Stimulated activated naive CD8-positive, alpha-beta T cell treated with anti-CD3 and anti-CD28 coated beads, Interleukin-15, Interleukin-2, amounts not matched to agents 100 U/mL and 50 U/mL, for 24 hours (primary cell): ENCODE measurements at regions not wholly inside any gene's neighbourhood (a gene's known extent, or its start where the extent isn't known, plus 50 kb on each side); places are given as distances from the start of the nearest gene placed in this dataset.

Experiments
- ATAC-seq: fragments of 150-1000 bp; cut with Tn5 transposase; one replicate; pipeline ENCODE4 v1.10.0; 2021
- DNase-seq: peaks from one replicate; pipeline ENCODE4 v3.0.0; 2021

- ATAC-seq (no peak), DNase-seq (no peak)
Measured at GRCh38 chr17:69900101-69900500, 174.9 kb upstream of the KCNJ16 start.

DNA sequence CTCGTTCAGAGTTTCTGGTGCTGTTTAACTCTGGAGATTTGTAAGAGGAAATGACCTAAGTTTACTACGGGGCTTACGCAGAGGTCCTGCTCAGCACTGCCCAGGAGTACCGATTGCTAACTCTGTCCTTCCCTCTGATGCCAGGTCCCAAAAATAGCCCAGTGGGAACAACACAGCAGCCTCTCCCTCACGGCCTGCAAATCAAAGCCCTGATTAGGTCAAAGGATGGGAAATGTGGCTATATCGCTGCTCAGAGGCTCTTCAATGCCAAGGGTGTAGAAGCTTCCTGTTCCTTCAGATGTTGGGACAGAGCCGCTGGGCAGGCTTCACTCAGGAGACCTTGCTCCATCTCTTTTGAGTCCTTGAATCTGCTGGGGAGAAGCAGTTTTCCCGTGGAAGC, 174.2 kb upstream of the KCNJ16 start:
- no peak for ATAC-seq
- no peak for DNase-seq

GRCh38 chr17:69906306-69906705, 168.7 kb upstream of the KCNJ16 start:
- DNase-seq, result no peak
- no peak for ATAC-seq

GRCh38 chr17:69907132-69907847, 167.7 kb upstream of the KCNJ16 start:
- ATAC-seq (no peak), DNase-seq (no peak)

DNA sequence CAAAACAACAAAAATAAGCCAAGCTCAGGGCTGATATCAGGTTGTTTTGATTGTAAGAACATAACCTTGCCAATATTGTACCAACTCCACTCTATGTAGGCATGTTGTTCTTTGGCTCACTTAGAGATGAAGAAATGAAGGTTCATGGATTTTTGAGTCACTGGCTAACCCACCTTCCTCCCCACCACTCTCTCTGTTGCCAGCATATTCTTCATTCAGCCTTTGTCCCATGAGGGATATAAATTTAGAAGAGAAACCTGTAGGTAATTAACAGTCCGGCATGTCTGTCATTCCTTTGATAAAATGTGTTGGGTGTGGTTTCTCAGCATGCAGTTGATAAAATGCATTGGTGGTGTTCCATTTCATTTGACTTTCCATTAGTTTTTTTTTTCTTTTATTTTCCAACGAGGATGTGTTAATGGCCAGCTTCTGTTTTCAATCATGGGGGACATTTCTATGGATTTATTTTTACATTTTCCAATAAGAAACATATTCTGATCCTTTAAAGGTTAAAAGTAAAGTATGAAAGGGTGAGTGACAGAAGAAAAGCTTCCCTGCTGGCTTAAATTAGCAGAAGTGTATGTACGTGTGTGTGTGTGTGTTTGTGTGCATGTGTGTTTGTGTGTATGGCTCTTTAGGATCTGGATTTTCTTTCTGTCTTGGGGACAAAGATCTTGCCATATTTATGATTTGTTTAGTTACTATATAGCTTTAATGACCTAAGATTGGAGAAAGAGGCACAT, 166.2 kb upstream of the KCNJ16 start:
- no peak for DNase-seq

DNA sequence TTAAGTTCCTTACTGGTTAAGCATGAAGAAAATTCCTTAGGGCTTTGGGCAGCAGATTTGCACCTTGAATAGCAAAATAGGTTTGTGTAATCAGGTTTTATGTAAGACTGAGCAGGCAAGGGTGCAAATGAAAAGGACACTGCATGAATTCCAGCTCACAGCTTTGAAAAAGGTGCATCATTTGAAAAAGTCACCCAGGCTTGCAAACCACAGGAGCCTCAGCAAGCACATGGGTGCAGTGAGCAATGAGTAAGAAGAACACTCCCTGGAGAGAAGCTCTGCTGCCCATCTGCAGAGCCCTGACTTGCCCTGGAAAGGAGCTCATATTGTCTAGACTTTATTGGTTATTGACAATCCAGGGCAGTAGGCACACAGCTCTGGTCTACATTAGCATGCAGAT, 165.6 kb upstream of the KCNJ16 start:
- ATAC-seq, result no peak
- DNase-seq, result no peak

More for the DNA sequence above, 166.2 kb upstream of the KCNJ16 start:
- ATAC-seq, result no peak

DNA sequence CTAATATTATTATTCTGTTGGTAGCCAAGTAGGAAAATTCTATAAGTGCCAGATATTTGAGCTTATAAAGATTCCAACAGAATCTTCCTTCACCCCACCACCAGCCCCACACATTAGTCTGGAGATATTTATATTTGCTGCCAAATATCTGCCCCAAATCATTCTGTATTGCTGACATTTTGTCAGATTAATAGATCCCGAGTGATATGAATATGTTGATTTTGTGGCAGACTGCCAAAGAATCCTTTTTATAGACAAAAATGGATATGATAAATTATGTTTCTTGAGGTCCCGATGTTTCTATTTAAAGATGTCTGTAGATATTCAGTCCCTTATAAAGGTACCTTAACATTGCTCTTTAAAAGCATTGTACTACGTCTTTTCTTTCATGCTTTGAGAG, 162.2 kb upstream of the KCNJ16 start:
- no peak for DNase-seq
- no peak for ATAC-seq

- ATAC-seq (no peak), DNase-seq (no peak)
Measured at GRCh38 chr17:69913216-69913615, 161.8 kb upstream of the KCNJ16 start.

DNA sequence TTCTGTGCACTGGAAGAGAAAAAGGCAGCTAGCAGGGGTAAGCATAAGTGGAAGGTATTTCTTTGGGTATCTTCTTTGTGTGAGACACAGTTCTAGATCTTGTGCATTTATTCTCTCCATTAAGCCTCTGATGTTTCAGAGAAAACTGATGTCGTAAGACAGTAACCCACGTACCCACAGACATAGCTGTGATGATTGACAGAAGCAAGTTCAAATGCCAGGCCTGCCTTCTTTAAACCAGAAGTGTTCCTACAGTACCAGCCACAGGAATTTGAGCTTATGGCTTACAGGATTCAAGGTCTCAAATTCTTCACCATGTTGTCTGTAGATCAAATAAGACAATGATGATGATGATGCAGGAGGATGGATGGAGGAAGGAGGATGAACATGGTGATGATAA, 161.4 kb upstream of the KCNJ16 start:
- DNase-seq (no peak), ATAC-seq (no peak)

DNA sequence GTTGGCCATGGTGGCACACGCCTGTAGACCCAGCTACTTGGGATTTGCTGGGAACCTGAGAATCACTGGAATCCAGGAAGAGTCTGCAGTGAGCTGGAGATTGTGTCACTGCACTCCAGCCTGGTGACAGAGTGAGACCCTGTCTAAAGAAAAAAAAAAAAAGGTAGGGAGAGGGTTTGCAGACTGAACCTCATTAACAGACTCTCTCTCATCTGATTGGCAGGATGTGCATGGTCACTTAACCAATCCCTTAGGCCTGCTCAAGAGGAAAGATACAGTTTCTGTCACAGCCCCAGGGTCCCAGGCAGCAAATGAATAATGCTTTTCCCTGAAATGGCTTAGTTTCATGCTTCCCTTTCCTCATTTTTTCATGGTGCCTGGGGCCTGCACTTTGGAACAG, 160.5 kb upstream of the KCNJ16 start:
- DNase-seq (no peak), ATAC-seq (no peak)

DNA sequence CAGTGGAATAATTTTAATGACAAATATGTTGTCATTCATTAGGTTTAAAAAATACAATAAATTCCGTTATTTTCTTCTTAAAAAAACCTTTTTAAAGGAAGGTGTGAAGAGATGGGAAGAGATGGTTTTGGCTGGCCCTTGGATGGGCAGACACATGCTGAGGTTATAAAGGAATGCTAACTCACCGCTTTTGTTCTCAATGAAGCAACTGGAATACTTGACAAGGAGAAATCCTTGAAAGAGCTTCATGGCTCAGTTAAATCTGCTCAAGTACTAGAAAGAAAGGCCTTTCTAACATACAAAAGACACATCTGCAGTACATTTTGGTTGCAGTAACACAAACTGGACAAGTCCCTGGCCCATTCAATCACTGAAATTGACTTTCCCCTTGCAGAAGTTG, 158.3 kb upstream of the KCNJ16 start:
- DNase-seq (no peak), ATAC-seq (no peak)

- ATAC-seq, result no peak
- DNase-seq, result no peak
Measured at GRCh38 chr17:69918164-69918563, 156.9 kb upstream of the KCNJ16 start.

GRCh38 chr17:69919789-69920188, 155.2 kb upstream of the KCNJ16 start:
- DNase-seq (no peak), ATAC-seq (no peak)

DNA sequence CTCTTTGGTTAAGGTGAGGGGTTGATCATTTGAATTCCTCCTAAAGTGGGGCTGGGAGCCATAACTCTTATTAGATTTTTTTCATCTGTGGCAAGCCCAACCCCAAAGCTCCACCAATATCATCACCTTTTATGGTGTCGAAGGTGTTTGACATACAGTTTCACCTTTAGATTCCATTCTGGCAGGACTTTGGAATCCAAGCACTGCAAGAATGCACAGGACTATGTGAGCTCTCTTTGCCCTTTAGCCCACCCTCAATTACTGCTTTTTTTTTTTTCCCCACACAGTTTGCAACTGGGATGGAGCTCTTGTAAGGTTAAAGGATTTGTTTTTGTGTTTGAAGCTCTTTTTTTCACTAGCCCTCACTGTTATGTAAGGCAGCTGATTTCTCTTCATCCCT, 154.0 kb upstream of the KCNJ16 start:
- no peak for ATAC-seq
- no peak for DNase-seq

GRCh38 chr17:69928611-69929010, 146.4 kb upstream of the KCNJ16 start:
- ATAC-seq, result no peak
- no peak for DNase-seq

GRCh38 chr17:69936996-69937395, 138.0 kb upstream of the KCNJ16 start:
- ATAC-seq, result no peak
- no peak for DNase-seq

DNA sequence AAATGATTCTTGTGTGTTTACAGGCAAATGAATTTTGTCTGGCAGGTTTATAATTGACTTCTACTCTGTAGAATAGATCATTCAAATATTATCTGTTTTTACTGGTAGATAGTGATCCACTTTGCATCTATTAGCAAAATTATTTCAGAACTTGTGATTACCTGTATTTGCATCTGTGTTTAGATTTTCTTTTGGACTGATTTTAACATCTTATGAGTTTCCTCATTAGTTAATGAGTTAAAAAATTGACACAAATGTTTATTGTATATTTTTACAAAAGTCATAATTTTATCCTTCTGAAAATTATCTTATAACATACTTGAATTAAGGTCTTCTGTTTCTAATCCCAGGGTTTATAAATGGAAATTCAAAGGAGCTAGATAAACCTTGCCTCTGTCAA, 132.0 kb upstream of the KCNJ16 start:
- ATAC-seq (no peak), DNase-seq (no peak)

DNA sequence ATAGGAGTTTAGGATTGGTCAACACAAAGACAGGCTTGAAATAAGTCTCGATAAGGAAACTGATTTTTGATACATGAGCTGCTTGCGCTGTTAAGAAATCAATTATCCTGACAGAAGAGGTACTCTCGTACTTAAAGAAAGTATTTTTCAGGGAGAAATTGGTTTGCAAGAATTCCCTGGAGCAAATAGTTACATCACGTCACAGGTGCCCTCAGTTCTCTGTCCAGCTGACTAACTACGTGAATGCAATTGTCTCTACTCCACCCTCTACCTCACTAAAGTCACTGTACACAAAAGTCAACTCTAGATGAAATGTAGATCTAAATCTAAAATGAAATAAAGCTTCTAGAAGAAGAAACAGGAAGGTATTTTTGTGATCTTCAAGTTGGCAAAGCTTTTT, 130.6 kb upstream of the KCNJ16 start:
- ATAC-seq, result no peak
- DNase-seq, result no peak

DNA sequence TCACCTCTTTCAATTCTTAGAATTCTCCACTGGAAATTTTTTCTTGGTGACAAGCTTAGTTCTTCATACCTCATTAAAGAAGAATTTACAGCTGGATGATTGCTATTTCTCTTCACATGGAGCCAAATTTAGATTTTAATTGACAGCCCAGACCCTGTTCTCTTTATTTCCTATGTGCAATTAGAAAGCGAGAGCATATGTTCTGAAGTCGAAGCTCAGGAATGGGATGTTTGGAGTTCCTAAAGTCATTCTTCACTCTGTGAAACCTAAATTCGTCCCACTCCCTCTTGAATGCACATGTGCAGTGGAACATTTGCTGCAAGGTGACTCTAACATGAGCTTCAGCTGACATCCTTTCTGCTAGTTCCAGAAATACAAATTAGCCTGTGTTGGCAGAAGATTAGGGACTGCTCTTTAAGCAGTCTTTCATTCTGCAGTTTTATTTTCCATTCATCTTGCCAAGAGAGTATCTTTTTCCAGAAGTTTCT, 129.3 kb upstream of the KCNJ16 start:
- DNase-seq, result no peak
- ATAC-seq, result no peak

DNA sequence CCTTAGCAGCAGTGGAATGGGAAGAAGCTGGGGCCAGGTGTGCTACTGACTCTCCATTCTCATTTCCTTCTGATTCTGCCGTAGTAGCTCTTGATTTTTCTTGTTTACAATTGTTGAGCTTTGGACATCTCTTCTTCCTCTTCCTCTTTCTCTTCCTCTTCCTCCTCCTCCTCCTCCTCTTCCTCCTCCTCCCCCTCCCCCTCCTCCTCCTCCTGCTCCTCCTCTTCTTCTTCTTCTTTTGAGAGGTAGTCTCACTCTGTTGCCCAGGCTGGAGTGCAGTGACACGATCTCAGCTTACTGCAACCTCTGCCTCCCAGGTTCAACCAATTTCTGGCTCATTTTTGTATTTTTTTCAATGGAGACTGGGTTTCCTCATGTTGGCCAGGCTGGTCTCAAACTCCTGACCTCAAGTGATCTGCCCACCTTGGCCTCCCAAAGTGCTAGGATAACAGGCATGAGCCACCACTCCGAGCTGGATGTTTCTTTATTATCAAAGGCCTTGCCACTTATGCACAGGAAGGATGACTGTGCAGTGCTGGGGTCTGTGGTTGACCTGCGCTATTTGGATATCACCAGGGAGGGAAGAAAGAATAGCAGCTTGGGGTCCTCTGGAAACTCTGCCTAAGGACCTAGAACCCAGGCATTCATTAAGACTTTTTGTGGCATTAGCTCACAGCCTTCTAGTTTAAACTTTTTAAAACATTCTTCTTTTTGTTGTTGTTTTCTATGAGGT, 127.8 kb upstream of the KCNJ16 start:
- no peak for DNase-seq
- no peak for ATAC-seq

GRCh38 chr17:69948406-69948805, 126.6 kb upstream of the KCNJ16 start:
- DNase-seq, result no peak

DNA sequence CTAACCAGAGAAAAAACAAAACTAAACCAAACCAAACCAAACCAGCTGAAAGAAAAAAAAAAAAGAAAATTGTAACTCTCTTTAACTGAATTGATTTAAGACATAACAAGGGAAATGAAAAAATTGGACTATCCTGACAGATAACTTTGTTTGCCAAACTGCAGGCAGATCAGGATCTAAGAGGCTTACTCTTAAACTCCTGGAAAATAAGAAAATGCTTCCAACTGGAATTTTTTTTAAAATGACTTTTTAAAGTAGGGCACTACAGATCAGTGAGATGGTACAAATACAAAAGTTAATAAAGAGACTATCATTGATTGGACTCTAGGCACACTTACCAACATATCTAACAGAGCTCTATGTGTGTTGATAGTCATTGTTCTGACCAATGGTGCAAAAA, 125.5 kb upstream of the KCNJ16 start:
- no peak for DNase-seq
- no peak for ATAC-seq

More at GRCh38 chr17:69948406-69948805, 126.6 kb upstream of the KCNJ16 start:
- ATAC-seq, result no peak
